ENCODE measurements at regions not wholly inside any gene's neighbourhood (a gene's known extent, or its start where the extent isn't known, plus 50 kb on each side); places are given as distances from the start of the nearest gene placed in this dataset.

GRCh38 chr7:149375234-149376008 lies 85.4 kb downstream of the ZNF777 start:
- H3K27me3 Mint-ChIP-seq: peaks cover 8% of the 10 kb centered on the region
- DNase-seq (ENCODE audit: low spot score, unreplicated experiment): no peak
- H3K4me1 Mint-ChIP-seq (ENCODE audit: low read depth): no peaks in the 10 kb centered on the region
- no peak overlapping the region for H3K27ac Mint-ChIP-seq
- H3K9me3 Mint-ChIP-seq (ENCODE audit: low read depth): peaks cover 21% of the 10 kb centered on the region
- H3K36me3 Mint-ChIP-seq (ENCODE audit: insufficient read depth): no peaks in the 10 kb centered on the region
- TF ChIP-seq CTCF (IDR thresholded peaks at IDR 0.05; ENCODE audit: unreplicated experiment): no peak
- no peak overlapping the region for H3K4me3 Mint-ChIP-seq (ENCODE audit: low read depth)

- TF ChIP-seq CTCF (IDR thresholded peaks at IDR 0.05; ENCODE audit: unreplicated experiment): no peak
- H3K9me3 Mint-ChIP-seq (ENCODE audit: low read depth): peaks cover 18% of the 10 kb centered on the region
- peaks cover 12% of the 10 kb centered on the region for H3K27me3 Mint-ChIP-seq
- H3K27ac Mint-ChIP-seq: no peak overlapping the region
- H3K4me1 Mint-ChIP-seq (ENCODE audit: low read depth): no peaks in the 10 kb centered on the region
- no peaks in the 10 kb centered on the region for H3K36me3 Mint-ChIP-seq (ENCODE audit: insufficient read depth)
- no peak overlapping the region for H3K4me3 Mint-ChIP-seq (ENCODE audit: low read depth)
- no peak for DNase-seq (ENCODE audit: low spot score, unreplicated experiment)
Observed at GRCh38 chr7:149377386-149377785, 83.5 kb downstream of the ZNF777 start.

GRCh38 chr7:149379625-149380024 lies 81.2 kb downstream of the ZNF777 start:
- peaks cover 6% of the 10 kb centered on the region for H3K27me3 Mint-ChIP-seq

GRCh38 chr7:149381245-149381644 lies 79.6 kb downstream of the ZNF777 start:
- Mint-ChIP-seq H3K9me3 (ENCODE audit: low read depth) (peaks cover 8% of the 10 kb centered on the region), H3K36me3 (ENCODE audit: insufficient read depth) (no peaks in the 10 kb centered on the region), H3K4me3 (ENCODE audit: low read depth) (no peak overlapping the region), H3K4me1 (ENCODE audit: low read depth) (no peaks in the 10 kb centered on the region), H3K27me3 (peaks cover 11% of the 10 kb centered on the region), H3K27ac (no peak overlapping the region)
- DNase-seq (ENCODE audit: low spot score, unreplicated experiment): no peak
- TF ChIP-seq CTCF (IDR thresholded peaks at IDR 0.05; ENCODE audit: unreplicated experiment): no peak

More at GRCh38 chr7:149379625-149380024, 81.2 kb downstream of the ZNF777 start:
- DNase-seq (ENCODE audit: low spot score, unreplicated experiment): no peak
- no peak overlapping the region for H3K27ac Mint-ChIP-seq
- H3K9me3 Mint-ChIP-seq (ENCODE audit: low read depth): peaks cover 8% of the 10 kb centered on the region
- no peak for TF ChIP-seq CTCF (IDR thresholded peaks at IDR 0.05; ENCODE audit: unreplicated experiment)
- H3K36me3 Mint-ChIP-seq (ENCODE audit: insufficient read depth): no peaks in the 10 kb centered on the region
- no peaks in the 10 kb centered on the region for H3K4me1 Mint-ChIP-seq (ENCODE audit: low read depth)
- no peak overlapping the region for H3K4me3 Mint-ChIP-seq (ENCODE audit: low read depth)
